H9 (cell line): ENCODE measurements at regions not wholly inside any gene's neighbourhood (a gene's known extent, or its start where the extent isn't known, plus 50 kb on each side); places are given as distances from the start of the nearest gene placed in this dataset.

Experiments
- DNase-seq: peaks from one replicate; pipeline ENCODE4 v3.0.0-alpha.2; 2017
- H2AFZ ChIP-seq: one replicate; pipeline ENCODE4 v1.6.1; 2013; ENCODE audit warnings: mild to moderate bottlenecking, low read length, control low read depth, moderate library complexity
- H2AK5ac ChIP-seq: 2 replicates; pipeline ENCODE4 v1.6.1; 2013; ENCODE audit warnings: low read length, control low read depth, mixed read lengths; ENCODE audit not compliant: insufficient read length
- H2BK120ac ChIP-seq: one replicate; pipeline ENCODE4 v1.6.1; 2013; ENCODE audit warnings: low read depth, mild to moderate bottlenecking, low read length, control low read depth, inconsistent platforms; ENCODE audit not compliant: poor library complexity, severe bottlenecking
- H2BK12ac ChIP-seq: 2 replicates; pipeline ENCODE4 v1.6.1; 2013; ENCODE audit warnings: low read length, control low read depth, mixed read lengths, low read depth; ENCODE audit not compliant: insufficient read length
- H2BK15ac ChIP-seq: 2 replicates; pipeline ENCODE4 v1.6.1; 2013; ENCODE audit warnings: low read depth, low read length, control low read depth
- H2BK20ac ChIP-seq: one replicate; pipeline ENCODE4 v1.6.1; 2013; ENCODE audit warnings: low read depth, mild to moderate bottlenecking, low read length, control low read depth, inconsistent platforms; ENCODE audit not compliant: poor library complexity, severe bottlenecking
- H2BK5ac ChIP-seq: 2 replicates; pipeline ENCODE4 v1.6.1; 2013; ENCODE audit warnings: low read length, control low read depth, mixed read lengths; ENCODE audit not compliant: insufficient read length
- H3K14ac ChIP-seq: 2 replicates; pipeline ENCODE4 v1.6.1; 2013; ENCODE audit warnings: low read length, control low read depth; ENCODE audit not compliant: insufficient read depth
- H3K18ac ChIP-seq: 2 replicates; pipeline ENCODE4 v1.6.1; 2013; ENCODE audit warnings: low read depth, mild to moderate bottlenecking, mixed read lengths, low read length, control low read depth; ENCODE audit not compliant: insufficient read length
- H3K23ac ChIP-seq: 2 replicates; pipeline ENCODE4 v1.6.1; 2013; ENCODE audit warnings: low read length, control low read depth, mixed read lengths, low read depth; ENCODE audit not compliant: insufficient read length
- H3K23me2 ChIP-seq: 2 replicates; pipeline ENCODE4 v1.6.1; 2013; ENCODE audit warnings: low read depth, mild to moderate bottlenecking, mixed read lengths, low read length, control low read depth; ENCODE audit not compliant: insufficient read length, poor library complexity, severe bottlenecking
- H3K27ac ChIP-seq: 2 replicates; pipeline ENCODE4 v1.5.1; 2013; ENCODE audit warnings: low read length, control low read depth, mixed read lengths, low read depth; ENCODE audit not compliant: insufficient read length
- H3K27me3 ChIP-seq: 2 replicates; pipeline ENCODE4 v1.6.1; 2013; ENCODE audit warnings: low read length, control low read depth, inconsistent platforms; ENCODE audit not compliant: insufficient read depth
- H3K4ac ChIP-seq: 2 replicates; pipeline ENCODE4 v1.6.1; 2013; ENCODE audit warnings: low read depth, mild to moderate bottlenecking, control low read depth, inconsistent platforms, low read length, moderate library complexity
- H3K4me1 ChIP-seq: 2 replicates; pipeline ENCODE4 v1.6.1; 2013; ENCODE audit warnings: low read length, control low read depth, inconsistent platforms; ENCODE audit not compliant: insufficient read depth
- H3K4me2 ChIP-seq: 2 replicates; pipeline ENCODE4 v1.6.1; 2013; ENCODE audit warnings: low read length, control low read depth, mixed read lengths; ENCODE audit not compliant: insufficient read length, insufficient read depth
- H3K56ac ChIP-seq: 2 replicates; pipeline ENCODE4 v1.6.1; 2013; ENCODE audit warnings: low read depth, mild to moderate bottlenecking, mixed read lengths, low read length, control low read depth; ENCODE audit not compliant: insufficient read length
- H3K79me1 ChIP-seq: 2 replicates; pipeline ENCODE4 v1.6.1; 2013; ENCODE audit warnings: low read depth, mild to moderate bottlenecking, moderate library complexity, low read length, control low read depth, inconsistent platforms; ENCODE audit not compliant: insufficient read depth, poor library complexity, severe bottlenecking
- H3K79me2 ChIP-seq: 2 replicates; pipeline ENCODE4 v1.6.1; 2013; ENCODE audit warnings: low read length, control low read depth, inconsistent platforms; ENCODE audit not compliant: insufficient read depth
- H3K9ac ChIP-seq: 2 replicates; pipeline ENCODE4 v1.6.1; 2013; ENCODE audit warnings: low read length, control low read depth, mixed read lengths; ENCODE audit not compliant: insufficient read length; ENCODE audit errors: extremely low read depth
- H3K9me3 ChIP-seq: one replicate; pipeline ENCODE4 v1.6.1; 2013; ENCODE audit warnings: low read depth, low read length, inconsistent platforms; ENCODE audit not compliant: control insufficient read depth
- H3T11ph ChIP-seq: one replicate; pipeline ENCODE4 v1.6.1; 2013; ENCODE audit warnings: mild to moderate bottlenecking, low read length, control low read depth, inconsistent platforms
- H4K20me1 ChIP-seq: one replicate; pipeline ENCODE4 v1.6.1; 2013; ENCODE audit not compliant: control insufficient read depth, insufficient read length, insufficient read depth
- H4K5ac ChIP-seq: 2 replicates; pipeline ENCODE4 v1.6.1; 2013; ENCODE audit warnings: low read depth, mild to moderate bottlenecking, mixed read lengths, low read length, control low read depth; ENCODE audit not compliant: insufficient read length
- H4K8ac ChIP-seq: replicated peaks from 2 replicates; pipeline ENCODE4 v1.6.1; 2013; ENCODE audit warnings: low read length, control low read depth, mixed read lengths, low read depth; ENCODE audit not compliant: insufficient read length
- H4K91ac ChIP-seq: 2 replicates; pipeline ENCODE4 v1.6.1; 2013; ENCODE audit warnings: low read depth, mild to moderate bottlenecking, moderate library complexity, mixed read lengths, low read length, control low read depth; ENCODE audit not compliant: insufficient read length
- H3K27ac Mint-ChIP-seq, 3 experiments: 2 replicates in 2 of 3; 3 replicates in 1 of 3; pipeline ENCODE4 v1.8.0; 2020 to 2021; ENCODE audit warnings: mixed read lengths in 3 of 3, mild to moderate bottlenecking in 1 of 3, moderate library complexity in 1 of 3
- H3K27me3 Mint-ChIP-seq: 2 replicates; pipeline ENCODE4 v1.8.0; 2021; ENCODE audit warnings: low read depth, mild to moderate bottlenecking, moderate library complexity, mixed read lengths
- H3K36me3 Mint-ChIP-seq, 3 experiments: 2 replicates in 2 of 3; 3 replicates in 1 of 3; pipeline ENCODE4 v1.8.0; 2020 to 2021; ENCODE audit warnings: low read depth in 3 of 3, mixed read lengths in 3 of 3; ENCODE audit not compliant: insufficient read depth in 1 of 3
- H3K4me1 Mint-ChIP-seq, 2 experiments: 2 replicates each; pipeline ENCODE4 v1.8.0; 2020; ENCODE audit warnings: mixed read lengths in 2 of 2
- H3K4me3 Mint-ChIP-seq, 2 experiments: 2 replicates in 1 of 2; 3 replicates in 1 of 2; pipeline ENCODE4 v1.8.0; 2020 to 2021; ENCODE audit warnings: mild to moderate bottlenecking in 2 of 2, mixed read lengths in 2 of 2, moderate library complexity in 1 of 2
- H3K9me3 Mint-ChIP-seq, 2 experiments: 2 replicates in 1 of 2; 3 replicates in 1 of 2; pipeline ENCODE4 v1.8.0; 2020; ENCODE audit warnings: mild to moderate bottlenecking in 2 of 2, mixed read lengths in 2 of 2, moderate library complexity in 1 of 2
- CTCF ChIP-seq: fragments of 200-600 bp; sonication (generic); conservative IDR thresholded peaks from 3 replicates; pipeline ENCODE4 v1.8.0; 2021; ENCODE audit warnings: antibody characterized with exemption, mild to moderate bottlenecking
- WGBS: extraction: QIAGEN DNeasy Blood & Tissue Kit; methylation state at CpG from one replicate; pipeline ENCODE4 v1.1.7; 2013; ENCODE audit warnings: missing lambda C conversion rate, low lambda C conversion rate, mixed read lengths; ENCODE audit not compliant: insufficient read length; ENCODE audit errors: extremely low coverage; 5-methylcytosine and 5-hydroxymethylcytosine counted together

DNA sequence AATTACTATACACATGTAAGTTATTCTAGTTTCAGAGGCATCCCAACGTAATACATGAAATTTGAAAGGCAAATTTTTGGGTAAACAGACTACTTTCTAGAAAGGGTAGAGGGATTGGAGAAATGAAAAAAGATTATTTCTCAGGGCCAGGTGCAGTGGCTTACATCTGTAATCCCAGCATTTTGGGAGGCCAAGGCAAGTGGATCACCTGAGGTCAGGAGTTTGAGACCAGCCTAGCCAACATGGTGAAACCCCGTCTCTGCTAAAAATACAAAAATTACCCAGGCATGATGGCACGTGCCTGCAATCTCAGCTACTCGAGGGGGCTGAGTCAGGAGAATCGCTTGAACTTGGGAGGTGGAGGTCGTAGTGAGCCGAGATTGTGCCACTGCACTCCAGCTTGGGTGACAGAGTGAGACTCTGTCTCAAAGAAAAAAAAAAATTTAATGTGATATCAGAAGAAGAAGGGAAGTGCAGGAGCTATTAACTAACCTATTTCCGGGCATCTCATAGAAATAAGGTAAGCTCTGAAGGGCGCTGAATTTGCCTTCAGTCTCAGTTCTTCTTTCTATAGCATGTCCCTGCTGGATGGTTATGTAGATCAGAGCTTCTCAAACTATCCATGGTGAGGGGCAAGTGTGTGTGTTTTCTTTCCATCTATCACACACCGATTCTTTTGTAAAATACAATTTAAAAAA, 100.3 kb upstream of the MTHFD1L start:
- Histone ChIP-seq H3K4me1 (no peaks in the 10 kb centered on the region; the same call in 1 of the 2 replicates), H2AFZ (no peak overlapping the region), H4K5ac (no peak overlapping the region), H2BK120ac (no peak overlapping the region), H3K14ac (no peak overlapping the region), H3K9me3 (no peaks in the 10 kb centered on the region), H3K27me3 (no peaks in the 10 kb centered on the region), H4K20me1 (no peaks in the 10 kb centered on the region), H2BK12ac (no peak overlapping the region), H3K4me2 (no peak overlapping the region), H3K4ac (no peak overlapping the region), H4K91ac (no peak overlapping the region), H3T11ph (no peak overlapping the region), H2BK5ac (no peak overlapping the region), H3K56ac (no peak overlapping the region), H3K79me1 (no peaks in the 10 kb centered on the region), H3K23me2 (no peaks in the 10 kb centered on the region), H2AK5ac (no peak overlapping the region), H2BK20ac (no peak overlapping the region), H2BK15ac (no peak overlapping the region), H3K9ac (no peak overlapping the region), H3K27ac (no peak overlapping the region), H3K79me2 (no peaks in the 10 kb centered on the region), H4K8ac (no peak overlapping the region), H3K23ac (no peak overlapping the region), H3K18ac (no peak overlapping the region)
- DNase-seq = no peak
- WGBS = no CpG with 5 or more reads among the region's 10 CpGs
- TF ChIP-seq CTCF = no peak
- H3K27ac Mint-ChIP-seq = 0 out of 7 replicates have a peak overlapping the region, but pooled peaks of 1 of the 3 experiments have one; percentile 42
- no peak overlapping the region for H3K4me3 Mint-ChIP-seq
- no peaks in the 10 kb centered on the region for H3K36me3 Mint-ChIP-seq
- no peaks in the 10 kb centered on the region; the same call in 1 of the 2 replicates for H3K27me3 Mint-ChIP-seq
- peaks cover 21 to 29% of the 10 kb centered on the region in 2 experiments for H3K4me1 Mint-ChIP-seq
- no peaks in the 10 kb centered on the region for H3K9me3 Mint-ChIP-seq
